HEK293T (cell line): ENCODE measurements at regions not wholly inside any gene's neighbourhood (a gene's known extent, or its start where the extent isn't known, plus 50 kb on each side); places are given as distances from the start of the nearest gene placed in this dataset.

Experiments
- BHLHE40 ChIP-seq: fragments of 450-650 bp; IDR thresholded peaks from 2 replicates; pipeline ENCODE4 v1.6.1; 2016; ENCODE audit warnings: mild to moderate bottlenecking, moderate library complexity, borderline replicate concordance
- CTBP1 ChIP-seq: fragments of 450-650 bp; IDR thresholded peaks from 2 replicates; pipeline ENCODE4 v1.6.1; 2016; ENCODE audit warnings: borderline replicate concordance
- FOXA1 ChIP-seq: fragments of 450-650 bp; IDR thresholded peaks from 2 replicates; pipeline ENCODE4 v1.6.1; 2016; ENCODE audit warnings: mild to moderate bottlenecking
- FOXK2 ChIP-seq: fragments of 450-650 bp; IDR thresholded peaks from 2 replicates; pipeline ENCODE4 v1.6.1; 2016; ENCODE audit warnings: mild to moderate bottlenecking
- FOXM1 ChIP-seq: fragments of 450-650 bp; IDR thresholded peaks from 2 replicates; pipeline ENCODE4 v1.6.1; 2017; ENCODE audit warnings: mild to moderate bottlenecking, borderline replicate concordance
- HDGF ChIP-seq: fragments of 450-650 bp; IDR thresholded peaks from 2 replicates; pipeline ENCODE4 v1.6.1; 2017; ENCODE audit warnings: antibody characterized with exemption, borderline replicate concordance
- LEF1 ChIP-seq: fragments of 450-650 bp; IDR thresholded peaks from 2 replicates; pipeline ENCODE4 v1.6.1; 2017; ENCODE audit warnings: mild to moderate bottlenecking, borderline replicate concordance
- NFRKB ChIP-seq: fragments of 450-650 bp; IDR thresholded peaks from 2 replicates; pipeline ENCODE4 v1.6.1; 2016; ENCODE audit warnings: mild to moderate bottlenecking, moderate library complexity
- SP1 ChIP-seq: fragments of 450-650 bp; IDR thresholded peaks from 2 replicates; pipeline ENCODE4 v1.6.1; 2017
- SUZ12 ChIP-seq: fragments of 450-650 bp; IDR thresholded peaks from 2 replicates; pipeline ENCODE4 v1.6.1; 2016; ENCODE audit warnings: mild to moderate bottlenecking
- TARDBP ChIP-seq: fragments of 450-650 bp; IDR thresholded peaks from 2 replicates; pipeline ENCODE4 v1.6.1; 2016

- TF ChIP-seq SUZ12 (no peak), HDGF (no peak), FOXK2 (no peak), TARDBP (no peak), FOXM1 (no peak), BHLHE40 (no peak), CTBP1 (no peak), SP1 (no peak), FOXA1 (no peak), LEF1 (no peak), NFRKB (no peak)
Measured at GRCh38 chr5:38756068-38756467, 89.7 kb upstream of the OSMR start.
